Activated T-cell treated with anti-CD3 and anti-CD28 coated beads, Interleukin-2, amount 50 U/mL, for 72 hours (primary cell): ENCODE measurements at regions not wholly inside any gene's neighbourhood (a gene's known extent, or its start where the extent isn't known, plus 50 kb on each side); places are given as distances from the start of the nearest gene placed in this dataset.

Source experiments
- ATAC-seq, 2 donors: fragments of 150-1000 bp; cut with Tn5 transposase; replicated peaks in 1 of 2; 2 replicates each; pipeline ENCODE4 v1.10.0; 2021; ENCODE audit warnings: moderate library complexity in 2 of 2, mild to moderate bottlenecking in 1 of 2
- DNase-seq, 2 donors: peaks; one replicate each; pipeline ENCODE4 v3.0.0; 2021 to 2022; ENCODE audit warnings: mixed read lengths in 1 of 2
- H3K27ac Mint-ChIP-seq: one replicate; pipeline ENCODE4 v1.8.0; 2022; ENCODE audit warnings: mild to moderate bottlenecking, moderate library complexity, mixed read lengths
- H3K27me3 Mint-ChIP-seq: one replicate; pipeline ENCODE4 v1.8.0; 2022; ENCODE audit warnings: low read depth, mixed read lengths
- H3K36me3 Mint-ChIP-seq, 2 donors: one replicate each; pipeline ENCODE4 v1.8.0; 2022; ENCODE audit warnings: mixed read lengths in 2 of 2, mild to moderate bottlenecking in 1 of 2; ENCODE audit not compliant: insufficient read depth in 2 of 2
- H3K4me1 Mint-ChIP-seq: one replicate; pipeline ENCODE4 v1.8.0; 2022; ENCODE audit warnings: low read depth, mixed read lengths
- H3K4me3 Mint-ChIP-seq, 2 donors: one replicate each; pipeline ENCODE4 v1.8.0; 2022; ENCODE audit warnings: mild to moderate bottlenecking in 2 of 2, mixed read lengths in 2 of 2, moderate library complexity in 2 of 2
- H3K9me3 Mint-ChIP-seq, 2 donors: one replicate each; pipeline ENCODE4 v1.8.0; 2022; ENCODE audit warnings: mixed read lengths in 2 of 2

DNA sequence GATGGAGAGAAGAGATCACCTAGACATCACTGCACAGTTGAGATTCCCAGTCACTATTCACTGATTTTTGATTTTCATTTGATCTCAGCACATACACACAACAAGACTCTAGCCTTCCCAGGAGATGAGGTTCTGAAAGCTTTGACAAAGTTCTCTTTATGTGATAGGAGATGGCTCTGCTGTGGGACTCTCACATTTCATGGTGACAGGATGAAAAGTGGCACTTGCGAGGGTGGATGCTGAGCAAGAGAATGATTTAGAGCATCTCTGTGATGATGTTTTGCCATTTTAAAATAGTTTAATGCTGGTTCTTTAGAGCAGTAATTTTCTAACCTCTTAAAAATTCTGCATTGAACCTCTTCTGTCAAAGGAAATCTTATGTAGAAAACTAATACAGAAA, 113.3 kb upstream of the CA10 start:
- Mint-ChIP-seq H3K27ac (no peak overlapping the region), H3K4me3 (no peak overlapping the region), H3K36me3 (no peaks in the 10 kb centered on the region), H3K27me3 (peaks cover 7% of the 10 kb centered on the region), H3K4me1 (no peaks in the 10 kb centered on the region), H3K9me3 (peaks cover 5 to 9% of the 10 kb centered on the region in 2 donors)
- ATAC-seq (no peak), DNase-seq (no peak)

- ATAC-seq (no peak), DNase-seq (no peak)
- Mint-ChIP-seq H3K4me3 (no peak overlapping the region), H3K9me3 (peaks cover 3 to 4% of the 10 kb centered on the region in 2 donors), H3K36me3 (no peaks in the 10 kb centered on the region), H3K4me1 (no peaks in the 10 kb centered on the region), H3K27me3 (no peaks in the 10 kb centered on the region), H3K27ac (no peak overlapping the region)
These were observed 96.8 kb upstream of the CA10 start for GRCh38 chr17:52255347-52255746.

DNA sequence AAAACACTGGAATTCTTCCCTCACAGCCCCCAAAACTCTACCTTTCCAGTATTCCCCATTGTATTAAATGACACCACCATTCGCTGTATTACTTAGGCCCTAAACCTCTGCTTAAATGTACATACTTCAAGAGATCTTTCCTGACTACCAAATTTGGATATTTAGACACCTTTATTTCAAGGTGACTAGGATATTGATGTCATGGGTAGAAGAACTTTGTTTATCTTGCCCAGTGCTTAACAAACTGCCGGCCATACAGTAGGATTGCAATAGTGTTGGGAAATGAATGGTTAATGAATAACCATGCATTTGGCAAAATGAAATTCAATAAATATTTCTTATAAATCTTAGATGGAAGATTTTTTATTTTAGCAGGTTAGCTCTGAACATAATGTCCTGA, 86.2 kb upstream of the CA10 start:
- Mint-ChIP-seq H3K27ac (no peak overlapping the region), H3K4me1 (no peaks in the 10 kb centered on the region), H3K4me3 (no peak overlapping the region), H3K36me3 (no peaks in the 10 kb centered on the region), H3K9me3 (peaks cover 0 to 3% of the 10 kb centered on the region in 2 donors), H3K27me3 (no peaks in the 10 kb centered on the region)
- DNase-seq = no peak
- ATAC-seq = no peak

- no peak overlapping the region for H3K27ac Mint-ChIP-seq
- ATAC-seq (no peak), DNase-seq (no peak)
- no peaks in the 10 kb centered on the region for H3K36me3 Mint-ChIP-seq
- H3K4me1 Mint-ChIP-seq = no peaks in the 10 kb centered on the region
- H3K9me3 Mint-ChIP-seq = peaks cover 0 to 3% of the 10 kb centered on the region in 2 donors
- no peaks in the 10 kb centered on the region for H3K27me3 Mint-ChIP-seq
- no peak overlapping the region for H3K4me3 Mint-ChIP-seq
These were observed 83.8 kb upstream of the CA10 start for GRCh38 chr17:52242268-52242667.

- H3K4me1 Mint-ChIP-seq = no peaks in the 10 kb centered on the region
- H3K27me3 Mint-ChIP-seq = no peaks in the 10 kb centered on the region
- no peak overlapping the region for H3K27ac Mint-ChIP-seq
- no peaks in the 10 kb centered on the region for H3K9me3 Mint-ChIP-seq
- H3K36me3 Mint-ChIP-seq = no peaks in the 10 kb centered on the region
- no peak overlapping the region for H3K4me3 Mint-ChIP-seq
- DNase-seq (no peak), ATAC-seq (no peak)
These were observed 78.6 kb upstream of the CA10 start for GRCh38 chr17:52237151-52237550.

GRCh38 chr17:52235516-52235915, 77.0 kb upstream of the CA10 start:
- H3K4me1 Mint-ChIP-seq = no peaks in the 10 kb centered on the region
- no peaks in the 10 kb centered on the region for H3K9me3 Mint-ChIP-seq
- no peak overlapping the region for H3K27ac Mint-ChIP-seq
- H3K4me3 Mint-ChIP-seq = no peak overlapping the region
- H3K36me3 Mint-ChIP-seq = no peaks in the 10 kb centered on the region
- no peak for DNase-seq
- no peak for ATAC-seq
- H3K27me3 Mint-ChIP-seq = no peaks in the 10 kb centered on the region

- Mint-ChIP-seq H3K27ac (no peak overlapping the region), H3K27me3 (no peaks in the 10 kb centered on the region), H3K9me3 (no peaks in the 10 kb centered on the region), H3K4me1 (no peaks in the 10 kb centered on the region), H3K36me3 (no peaks in the 10 kb centered on the region), H3K4me3 (no peak overlapping the region)
- no peak for ATAC-seq
- no peak for DNase-seq
These were observed 75.1 kb upstream of the CA10 start for GRCh38 chr17:52233632-52234031.

- no peak overlapping the region for H3K4me3 Mint-ChIP-seq
- no peak for DNase-seq
- no peaks in the 10 kb centered on the region for H3K36me3 Mint-ChIP-seq
- H3K4me1 Mint-ChIP-seq = no peaks in the 10 kb centered on the region
- H3K27ac Mint-ChIP-seq = no peak overlapping the region
- no peak for ATAC-seq
- no peaks in the 10 kb centered on the region for H3K27me3 Mint-ChIP-seq
- no peaks in the 10 kb centered on the region for H3K9me3 Mint-ChIP-seq
These were observed 74.7 kb upstream of the CA10 start for GRCh38 chr17:52233176-52233575.

DNA sequence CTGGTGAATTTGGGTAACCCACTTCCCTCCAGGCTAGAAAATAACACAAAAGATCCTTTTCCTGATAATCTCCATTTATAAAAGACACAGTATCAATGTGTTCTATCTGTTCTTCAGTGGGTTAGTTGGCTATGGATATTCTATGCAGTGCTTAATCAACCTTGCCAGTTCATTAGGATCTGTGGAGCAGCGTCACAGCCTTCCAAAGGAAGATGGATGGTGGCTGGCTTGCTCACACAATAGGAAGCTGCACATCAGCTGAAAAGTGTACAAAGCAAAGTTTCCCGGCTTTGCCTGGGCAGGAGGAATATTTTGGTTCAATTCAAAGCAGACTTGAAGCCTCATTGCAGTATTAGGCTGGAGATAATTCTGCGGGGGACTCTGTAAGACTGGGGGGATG, 70.3 kb upstream of the CA10 start:
- Mint-ChIP-seq H3K36me3 (no peaks in the 10 kb centered on the region), H3K4me3 (no peak overlapping the region), H3K27ac (no peak overlapping the region), H3K27me3 (no peaks in the 10 kb centered on the region), H3K4me1 (no peaks in the 10 kb centered on the region), H3K9me3 (peaks cover 0 to 1% of the 10 kb centered on the region in 2 donors)
- DNase-seq = no peak
- ATAC-seq = no peak

GRCh38 chr17:52227926-52228325, 69.4 kb upstream of the CA10 start:
- Mint-ChIP-seq H3K4me1 (no peaks in the 10 kb centered on the region), H3K27ac (no peak overlapping the region)

GRCh38 chr17:52213451-52213850, 54.9 kb upstream of the CA10 start:
- ATAC-seq = no peak

More at GRCh38 chr17:52227926-52228325, 69.4 kb upstream of the CA10 start:
- no peaks in the 10 kb centered on the region for H3K27me3 Mint-ChIP-seq
- H3K4me3 Mint-ChIP-seq = no peak overlapping the region
- H3K9me3 Mint-ChIP-seq = peaks cover 0 to 1% of the 10 kb centered on the region in 2 donors
- no peak for DNase-seq
- ATAC-seq = no peak
- H3K36me3 Mint-ChIP-seq = no peaks in the 10 kb centered on the region

GRCh38 chr17:52212851-52213250, 54.3 kb upstream of the CA10 start:
- H3K27me3 Mint-ChIP-seq = peaks cover 5% of the 10 kb centered on the region
- no peaks in the 10 kb centered on the region for H3K4me1 Mint-ChIP-seq
- no peak for ATAC-seq
- no peak for DNase-seq
- H3K9me3 Mint-ChIP-seq = peaks cover 2 to 4% of the 10 kb centered on the region in 2 donors
- no peak overlapping the region for H3K27ac Mint-ChIP-seq
- no peak overlapping the region for H3K4me3 Mint-ChIP-seq
- no peaks in the 10 kb centered on the region for H3K36me3 Mint-ChIP-seq

More at GRCh38 chr17:52213451-52213850, 54.9 kb upstream of the CA10 start:
- Mint-ChIP-seq H3K4me1 (no peaks in the 10 kb centered on the region), H3K36me3 (no peaks in the 10 kb centered on the region), H3K4me3 (no peak overlapping the region), H3K9me3 (peaks cover 2% of the 10 kb centered on the region in 2 donors), H3K27me3 (peaks cover 5% of the 10 kb centered on the region), H3K27ac (no peak overlapping the region)
- no peak for DNase-seq

DNA sequence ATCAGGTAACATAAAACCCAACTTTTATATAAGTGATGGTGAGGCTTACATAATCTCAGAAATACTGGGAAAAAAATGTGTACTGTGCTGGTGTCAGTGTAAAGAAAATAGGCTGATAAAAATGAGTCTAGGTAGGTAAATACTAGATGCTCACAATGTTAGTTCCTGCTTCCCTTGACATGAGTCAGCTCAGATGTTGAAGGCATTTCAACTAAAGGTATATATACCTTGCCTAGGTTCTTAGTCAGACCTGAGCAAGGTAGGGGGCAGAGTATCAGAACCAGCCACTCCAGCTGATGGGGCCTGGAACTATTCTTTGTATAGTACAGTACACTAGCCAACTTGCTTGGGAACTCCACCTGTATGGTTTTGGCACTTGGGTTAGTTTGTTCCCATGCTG, 51.0 kb upstream of the CA10 start:
- ATAC-seq (no peak), DNase-seq (no peak)
- Mint-ChIP-seq H3K4me1 (no peaks in the 10 kb centered on the region), H3K27me3 (no peaks in the 10 kb centered on the region), H3K4me3 (no peak overlapping the region), H3K36me3 (no peaks in the 10 kb centered on the region), H3K27ac (no peak overlapping the region), H3K9me3 (peaks cover 2 to 8% of the 10 kb centered on the region in 2 donors)
